GM12873 (cell line): ENCODE measurements at regions not wholly inside any gene's neighbourhood (a gene's known extent, or its start where the extent isn't known, plus 50 kb on each side); places are given as distances from the start of the nearest gene placed in this dataset.

Experiments used
- CTCF ChIP-seq: IDR thresholded peaks from 2 replicates; pipeline ENCODE4 v1.5.1; 2012; ENCODE audit warnings: low read depth, mild to moderate bottlenecking, moderate library complexity, low read length, control low read depth; ENCODE audit not compliant: insufficient read depth; ENCODE audit errors: missing control alignments

GRCh38 chr3:55413236-55413635 lies 73.9 kb downstream of the WNT5A start:
- TF ChIP-seq CTCF = no peak

GRCh38 chr3:55412545-55412944 lies 74.6 kb downstream of the WNT5A start:
- TF ChIP-seq CTCF = no peak

- no peak for TF ChIP-seq CTCF
Measured at GRCh38 chr3:55409806-55410205, 77.3 kb downstream of the WNT5A start.

- no peak for TF ChIP-seq CTCF
Measured at GRCh38 chr3:55408193-55408826, 78.8 kb downstream of the WNT5A start.

GRCh38 chr3:55407426-55407820 lies 79.7 kb downstream of the WNT5A start:
- no peak for TF ChIP-seq CTCF

GRCh38 chr3:55406696-55407425 lies 80.2 kb downstream of the WNT5A start:
- no peak for TF ChIP-seq CTCF

- TF ChIP-seq CTCF = peak; percentile 60
Measured at GRCh38 chr3:55405436-55405835, 81.7 kb downstream of the WNT5A start.
